Limb (tissue), 2 donors: ENCODE measurements at regions not wholly inside any gene's neighbourhood (a gene's known extent, or its start where the extent isn't known, plus 50 kb on each side); places are given as distances from the start of the nearest gene placed in this dataset.
"Not testable (repeated sequence)": the region's sequence is repeated elsewhere in the genome, so short reads cannot be mapped to it uniquely, and the experiment has no call there.

Source experiments
- DNase-seq, 2 donors: peaks; one replicate each; pipeline ENCODE4 v3.0.0-alpha.2; 2016; ENCODE audit errors: extremely low spot score in 2 of 2

- no peak for DNase-seq
Measured at GRCh38 chr6:115634131-115634530, 426.6 kb downstream of the FRK start.

GRCh38 chr6:115631028-115631427 lies 429.7 kb downstream of the FRK start:
- no peak for DNase-seq

- DNase-seq: no peak
Measured at GRCh38 chr6:115630424-115631024, 430.2 kb downstream of the FRK start.

- DNase-seq: no peak
Measured at GRCh38 chr6:115629415-115629814, 431.3 kb downstream of the FRK start.

GRCh38 chr6:115618256-115618655 lies 442.4 kb downstream of the FRK start:
- DNase-seq: peak in 1 of 2 donors; percentile 24

GRCh38 chr6:115617031-115617430 lies 443.7 kb downstream of the FRK start:
- no peak for DNase-seq

- DNase-seq: peak in 1 of 2 donors; percentile 59
Measured at GRCh38 chr6:115613488-115613887, 447.2 kb downstream of the FRK start.

GRCh38 chr6:115612796-115613479 lies 447.8 kb downstream of the FRK start:
- peak in 1 of 2 donors; percentile 4 for DNase-seq

GRCh38 chr6:115612216-115612615 lies 448.5 kb downstream of the FRK start:
- DNase-seq: no peak

- DNase-seq: no peak
Measured at GRCh38 chr6:115610696-115611095, 450.0 kb downstream of the FRK start.

GRCh38 chr6:115609111-115609510 lies 451.6 kb downstream of the FRK start:
- no peak for DNase-seq

GRCh38 chr6:115602466-115602865 lies 458.2 kb downstream of the FRK start:
- no peak for DNase-seq

GRCh38 chr6:115601509-115601908 lies 459.2 kb downstream of the FRK start:
- DNase-seq: no peak

- DNase-seq: no peak
Measured at GRCh38 chr6:115601064-115601463, 459.6 kb downstream of the FRK start.

- no peak for DNase-seq
Measured at GRCh38 chr6:115594891-115595290, 465.8 kb downstream of the FRK start.

GRCh38 chr6:115592025-115592424 lies 468.7 kb downstream of the FRK start:
- no peak for DNase-seq

- DNase-seq: not testable (repeated sequence)
Measured at GRCh38 chr6:115589072-115589471, 471.6 kb downstream of the FRK start.

- no peak for DNase-seq
Measured at GRCh38 chr6:115583290-115583689, 477.4 kb downstream of the FRK start.

GRCh38 chr6:115582386-115582785 lies 478.3 kb downstream of the FRK start:
- no peak for DNase-seq

GRCh38 chr6:115579565-115579964 lies 481.1 kb downstream of the FRK start:
- not testable (repeated sequence) for DNase-seq

GRCh38 chr6:115577270-115577669 lies 483.4 kb downstream of the FRK start:
- no peak for DNase-seq

- no peak for DNase-seq
Measured at GRCh38 chr6:115575285-115575684, 485.4 kb downstream of the FRK start.

GRCh38 chr6:115573861-115574260 lies 486.8 kb downstream of the FRK start:
- no peak for DNase-seq
